ENCODE measurements at regions not wholly inside any gene's neighbourhood (a gene's known extent, or its start where the extent isn't known, plus 50 kb on each side); places are given as distances from the start of the nearest gene placed in this dataset.

DNA sequence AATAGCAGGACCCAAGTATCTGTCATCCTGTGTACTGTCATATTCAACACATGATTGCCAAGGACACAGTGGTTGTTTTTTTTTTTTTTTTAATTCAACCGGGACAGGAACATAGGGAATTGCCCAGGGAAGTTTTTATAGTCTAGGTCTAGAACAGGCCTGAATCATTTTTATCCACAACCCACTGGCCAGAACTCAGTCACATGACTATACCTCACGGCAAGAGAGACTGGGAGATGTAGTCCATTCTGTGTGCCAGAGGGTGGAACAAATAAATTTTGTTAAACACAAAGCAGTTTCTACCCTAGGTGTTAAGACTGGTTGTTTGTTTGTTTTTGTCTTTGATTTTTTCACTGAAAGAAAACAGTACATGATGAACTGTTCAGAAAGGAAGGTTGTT, 105.8 kb upstream of the SMARCA2 start:
- no peak overlapping the region for H3K4me3 ChIP-seq (ENCODE audit: low read depth, low read length)
- no peak for DNase-seq (ENCODE audit: low read depth)
- TF ChIP-seq, protein P1, sequence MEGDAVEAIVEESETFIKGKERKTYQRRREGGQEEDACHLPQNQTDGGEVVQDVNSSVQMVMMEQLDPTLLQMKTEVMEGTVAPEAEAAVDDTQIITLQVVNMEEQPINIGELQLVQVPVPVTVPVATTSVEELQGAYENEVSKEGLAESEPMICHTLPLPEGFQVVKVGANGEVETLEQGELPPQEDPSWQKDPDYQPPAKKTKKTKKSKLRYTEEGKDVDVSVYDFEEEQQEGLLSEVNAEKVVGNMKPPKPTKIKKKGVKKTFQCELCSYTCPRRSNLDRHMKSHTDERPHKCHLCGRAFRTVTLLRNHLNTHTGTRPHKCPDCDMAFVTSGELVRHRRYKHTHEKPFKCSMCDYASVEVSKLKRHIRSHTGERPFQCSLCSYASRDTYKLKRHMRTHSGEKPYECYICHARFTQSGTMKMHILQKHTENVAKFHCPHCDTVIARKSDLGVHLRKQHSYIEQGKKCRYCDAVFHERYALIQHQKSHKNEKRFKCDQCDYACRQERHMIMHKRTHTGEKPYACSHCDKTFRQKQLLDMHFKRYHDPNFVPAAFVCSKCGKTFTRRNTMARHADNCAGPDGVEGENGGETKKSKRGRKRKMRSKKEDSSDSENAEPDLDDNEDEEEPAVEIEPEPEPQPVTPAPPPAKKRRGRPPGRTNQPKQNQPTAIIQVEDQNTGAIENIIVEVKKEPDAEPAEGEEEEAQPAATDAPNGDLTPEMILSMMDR (IDR thresholded peaks at IDR 0.05; ENCODE audit: control insufficient read depth, extremely low read depth, insufficient read depth), result no peak

DNA sequence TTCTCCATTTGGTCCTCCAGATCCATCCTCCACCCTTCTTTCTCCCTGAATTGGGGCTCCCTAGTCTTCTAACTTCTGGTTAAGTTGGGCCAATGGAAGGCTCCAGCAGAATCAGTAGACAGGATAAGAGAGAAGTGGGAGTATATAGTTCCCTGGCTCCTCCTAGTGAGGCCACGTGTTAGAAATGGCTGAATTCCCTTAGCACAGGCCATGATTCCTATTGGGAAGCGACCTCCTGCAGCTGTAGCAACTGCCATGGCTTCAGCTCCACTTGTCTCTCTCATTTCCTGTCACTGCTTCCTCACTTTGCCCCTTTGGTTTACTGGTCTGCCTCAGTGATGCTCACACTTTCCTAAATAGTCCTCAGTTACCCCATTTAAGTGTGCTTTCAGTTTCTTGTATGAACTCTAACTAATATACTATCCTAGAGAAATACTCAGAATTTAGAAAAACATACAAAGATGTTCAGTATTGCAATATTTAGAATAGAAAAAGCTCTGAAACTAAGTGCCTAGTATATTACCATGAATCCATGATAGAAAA, 104.8 kb upstream of the SMARCA2 start:
- TF ChIP-seq, protein P1 (IDR thresholded peaks at IDR 0.05; ENCODE audit: control insufficient read depth, extremely low read depth, insufficient read depth), result no peak
- no peak overlapping the region for H3K4me3 ChIP-seq (ENCODE audit: low read depth, low read length)
- DNase-seq (ENCODE audit: low read depth), result no peak

DNA sequence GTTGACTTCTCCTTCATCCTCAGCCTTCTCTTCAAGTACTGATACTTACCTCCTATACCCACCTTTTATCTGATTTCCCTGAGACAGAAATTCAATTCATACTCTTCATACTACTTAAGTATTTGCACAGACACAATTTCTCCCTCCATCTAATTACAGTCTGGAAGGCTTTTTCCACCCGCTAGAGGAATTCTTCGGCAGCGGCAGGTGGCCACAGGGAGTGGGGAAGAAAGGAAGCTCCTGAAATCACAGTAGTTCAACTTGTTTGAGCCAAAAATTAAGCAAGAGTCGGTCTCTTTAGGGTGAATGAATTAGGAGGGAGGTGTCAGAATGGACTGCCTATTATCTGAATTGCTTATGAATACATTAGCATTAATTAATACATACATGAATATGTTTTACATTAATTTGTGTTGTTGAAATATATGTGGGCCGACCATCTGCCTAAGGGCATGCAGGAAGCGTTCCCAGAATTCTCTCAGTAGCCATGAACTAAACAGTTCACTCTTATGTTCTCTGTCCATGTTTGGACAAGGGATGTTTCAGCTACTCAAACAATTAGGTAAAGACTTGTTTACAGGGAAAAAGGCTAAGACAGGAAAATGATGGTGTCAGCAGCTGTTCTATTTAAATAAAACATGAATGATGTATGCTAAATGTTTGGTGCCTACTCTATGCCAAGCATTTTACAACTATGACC, 101.4 kb upstream of the SMARCA2 start:
- TF ChIP-seq, protein P1 (IDR thresholded peaks at IDR 0.05; ENCODE audit: control insufficient read depth, extremely low read depth, insufficient read depth), result no peak
- DNase-seq (ENCODE audit: low read depth), result peak; percentile 74
- H3K4me3 ChIP-seq (ENCODE audit: low read depth, low read length), result no peak overlapping the region

DNA sequence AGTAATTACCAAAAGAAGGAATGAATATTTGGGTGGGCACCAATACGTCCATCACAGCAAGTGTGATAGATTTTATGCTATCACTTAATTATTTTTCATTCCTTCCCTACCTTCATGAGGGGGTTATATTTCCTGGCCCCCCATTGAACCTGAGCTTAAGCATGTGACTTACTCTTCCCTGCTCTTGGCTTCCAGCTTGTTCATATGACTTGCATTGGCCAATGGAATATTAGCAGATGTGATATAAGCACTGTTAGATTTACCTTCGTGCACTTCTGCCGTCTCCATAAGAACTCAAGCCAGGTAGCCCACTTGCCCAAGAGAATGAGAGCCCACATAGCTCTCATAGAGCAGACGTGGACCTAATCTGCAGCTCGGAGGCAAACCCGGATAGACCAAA, 99.1 kb upstream of the SMARCA2 start:
- TF ChIP-seq, protein P1 (IDR thresholded peaks at IDR 0.05; ENCODE audit: control insufficient read depth, extremely low read depth, insufficient read depth), result no peak
- no peak overlapping the region; the same call in 1 of the 2 replicates for H3K4me3 ChIP-seq (ENCODE audit: low read depth, low read length)
- DNase-seq (ENCODE audit: low read depth), result no peak

DNA sequence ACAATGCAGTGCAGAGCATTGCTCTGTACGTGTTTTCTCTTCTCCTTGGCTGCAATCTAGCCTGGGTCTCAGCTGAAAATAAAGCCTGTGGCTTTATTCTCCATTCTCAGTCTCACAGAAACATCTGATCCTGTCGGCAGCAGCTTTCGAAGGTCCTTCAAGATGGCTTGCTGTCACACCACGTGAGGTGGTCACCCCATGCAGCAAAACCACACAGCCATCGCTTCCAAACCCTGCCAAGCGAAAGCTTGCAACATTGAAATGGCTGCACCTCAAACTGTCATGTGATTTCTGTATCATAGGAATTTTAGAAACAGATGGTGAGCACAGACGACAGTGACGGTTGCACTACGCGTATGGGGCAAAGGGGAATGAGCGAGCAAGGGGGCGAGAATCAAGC, 98.5 kb upstream of the SMARCA2 start:
- H3K4me3 ChIP-seq (ENCODE audit: low read depth, low read length), result no peak overlapping the region
- TF ChIP-seq, protein P1 (IDR thresholded peaks at IDR 0.05; ENCODE audit: control insufficient read depth, extremely low read depth, insufficient read depth), result no peak
- no peak for DNase-seq (ENCODE audit: low read depth)

DNA sequence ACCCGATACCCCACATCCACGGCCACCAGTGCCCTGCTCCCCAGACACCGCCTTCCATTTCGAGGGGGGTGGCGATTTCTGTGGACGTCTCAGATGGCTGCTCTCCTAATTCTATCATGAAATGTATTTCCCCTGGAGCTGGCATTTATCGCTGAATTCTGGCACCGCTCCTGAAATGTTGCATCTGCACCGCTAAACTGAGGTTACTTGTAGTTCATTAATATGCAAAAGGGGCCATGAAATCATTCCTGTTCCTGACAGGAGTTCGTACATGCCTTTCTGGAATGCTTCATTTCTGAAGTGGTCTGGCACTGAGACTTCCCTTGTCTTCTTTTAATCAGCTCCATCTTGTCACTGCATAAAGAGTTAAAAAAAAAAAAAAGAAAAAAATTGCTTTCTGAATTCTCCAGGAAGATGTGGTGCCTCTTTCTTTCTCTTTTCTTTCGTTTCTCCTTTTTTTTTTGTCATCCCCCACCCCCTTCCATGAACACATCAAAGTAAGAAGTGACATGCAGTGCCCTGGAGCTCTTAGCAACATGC, 97.7 kb upstream of the SMARCA2 start:
- no peak for DNase-seq (ENCODE audit: low read depth)
- H3K4me3 ChIP-seq (ENCODE audit: low read depth, low read length), result no peak overlapping the region
- TF ChIP-seq, protein P1 (IDR thresholded peaks at IDR 0.05; ENCODE audit: control insufficient read depth, extremely low read depth, insufficient read depth), result no peak
